Keratinocyte (primary cell): ENCODE measurements at regions not wholly inside any gene's neighbourhood (a gene's known extent, or its start where the extent isn't known, plus 50 kb on each side); places are given as distances from the start of the nearest gene placed in this dataset.

Experiments used
- CTCF ChIP-seq, 3 experiments: IDR thresholded peaks in 1 of 3; conservative IDR thresholded peaks in 1 of 3; optimal IDR thresholded peaks in 1 of 3; 2 replicates in 2 of 3; 3 replicates in 1 of 3; pipeline versions ENCODE3 to v1.5.1; 2011; ENCODE audit warnings: low read length in 3 of 3, mild to moderate bottlenecking in 3 of 3, moderate library complexity in 2 of 3, control low read depth in 1 of 3, inconsistent platforms in 1 of 3; ENCODE audit not compliant: insufficient read depth in 2 of 3; ENCODE audit errors: extremely low read depth in 1 of 3
- EZH2 ChIP-seq: IDR thresholded peaks from one replicate; pipeline ENCODE4 v1.6.1; 2012; ENCODE audit warnings: inconsistent platforms, mild to moderate bottlenecking, low read length, moderate library complexity

- TF ChIP-seq CTCF (optimal IDR thresholded peaks at IDR 0.05 in 1 of 3, IDR thresholded peaks at IDR 0.05 in 1 of 3, conservative IDR thresholded peaks at IDR 0.05 in 1 of 3; ENCODE audit: extremely low read depth in 1 of 3, insufficient read depth in 2 of 3, low read length in 3 of 3) (no peak), EZH2 (no peak)
Measured at GRCh38 chr2:180219491-180219890, 212.4 kb upstream of the CWC22 start.
